CD4-positive, alpha-beta memory T cell (primary cell): ENCODE measurements at regions not wholly inside any gene's neighbourhood (a gene's known extent, or its start where the extent isn't known, plus 50 kb on each side); places are given as distances from the start of the nearest gene placed in this dataset.
"Not testable (repeated sequence)": the region's sequence is repeated elsewhere in the genome, so short reads cannot be mapped to it uniquely, and the experiment has no call there.

Experiments used
- CTCF ChIA-PET: fragments of 350-600 bp; sonication (Branson Sonifier 250); formaldehyde crosslinking; loops from one replicate; lab custom pipeline; 2021; ENCODE audit warnings: inconsistent platforms; ENCODE audit not compliant: partially characterized antibody; lab: Charles Lee
- POLR2A ChIA-PET: fragments of 350-600 bp; sonication (Branson Sonifier 250); formaldehyde crosslinking; loops from one replicate; lab custom pipeline; 2021; ENCODE audit not compliant: partially characterized antibody; lab: Charles Lee
- DNase-seq, 5 donors: peaks; one replicate each; pipeline versions ENCODE4 v3.0.0 to v3.0.0-alpha.2; 2020 to 2022; ENCODE audit warnings: mixed read lengths in 1 of 5
- H3K27ac ChIP-seq: one replicate; pipeline ENCODE4 v1.7.0; 2013; ENCODE audit warnings: low read depth, low read length
- H3K27me3 ChIP-seq: 2 replicates; pipeline ENCODE4 v1.7.0; 2013; ENCODE audit warnings: mild to moderate bottlenecking, low read length, moderate library complexity; ENCODE audit not compliant: insufficient read depth
- H3K36me3 ChIP-seq: 2 replicates; pipeline ENCODE4 v1.7.0; 2013; ENCODE audit warnings: mild to moderate bottlenecking, low read length, moderate library complexity; ENCODE audit not compliant: insufficient read depth
- H3K4me1 ChIP-seq: 2 replicates; pipeline ENCODE4 v1.7.0; 2013; ENCODE audit warnings: mild to moderate bottlenecking, low read length, moderate library complexity; ENCODE audit not compliant: insufficient read depth
- H3K4me3 ChIP-seq, 2 donors: one replicate each; pipeline ENCODE4 v1.7.0; 2013; ENCODE audit warnings: low read length in 2 of 2, mild to moderate bottlenecking in 1 of 2
- H3K9me3 ChIP-seq, 2 donors: one replicate each; pipeline ENCODE4 v1.7.0; 2013; ENCODE audit warnings: low read length in 2 of 2, control low read depth in 1 of 2; ENCODE audit not compliant: control insufficient read depth in 1 of 2
- H3K27ac Mint-ChIP-seq, 7 donors: one replicate each; pipeline ENCODE4 v1.8.0; 2020 to 2021; ENCODE audit warnings: mixed read lengths in 7 of 7, mild to moderate bottlenecking in 6 of 7, inconsistent platforms in 3 of 7, moderate library complexity in 3 of 7
- H3K27me3 Mint-ChIP-seq, 2 donors: one replicate each; pipeline ENCODE4 v1.8.0; 2020 to 2021; ENCODE audit warnings: mixed read lengths in 2 of 2
- H3K36me3 Mint-ChIP-seq, 2 donors: one replicate each; pipeline ENCODE4 v1.8.0; 2020 to 2021; ENCODE audit warnings: mixed read lengths in 2 of 2, inconsistent platforms in 1 of 2, mild to moderate bottlenecking in 1 of 2
- H3K4me1 Mint-ChIP-seq, 4 donors: one replicate each; pipeline ENCODE4 v1.8.0; 2020 to 2021; ENCODE audit warnings: mixed read lengths in 4 of 4, mild to moderate bottlenecking in 1 of 4
- H3K4me3 Mint-ChIP-seq, 8 donors: one replicate each; pipeline ENCODE4 v1.8.0; 2020 to 2021; ENCODE audit warnings: mixed read lengths in 8 of 8, mild to moderate bottlenecking in 7 of 8, moderate library complexity in 6 of 8, inconsistent platforms in 3 of 8
- H3K9me3 Mint-ChIP-seq, 8 donors: one replicate each; pipeline ENCODE4 v1.8.0; 2020 to 2021; ENCODE audit warnings: mixed read lengths in 8 of 8, mild to moderate bottlenecking in 5 of 8, inconsistent platforms in 3 of 8, moderate library complexity in 1 of 8
- intact Hi-C: fragments of 100-400 bp; cut with micrococcal nuclease; formaldehyde crosslinking; loops from one replicate; pipeline ENCODE4 v1.15.1; 2023

GRCh38 chr15:38789566-38789965 is 225.0 kb upstream of the RASGRP1 start:
- Histone ChIP-seq H3K4me3 (no peak overlapping the region), H3K4me1 (no peaks in the 10 kb centered on the region), H3K27ac (no peak overlapping the region), H3K27me3 (no peaks in the 10 kb centered on the region), H3K36me3 (no peaks in the 10 kb centered on the region), H3K9me3 (no peaks in the 10 kb centered on the region)
- no peak for DNase-seq
- Mint-ChIP-seq H3K9me3 (peaks cover 0 to 4% (median 0%) of the 10 kb centered on the region in 8 donors), H3K27ac (no peak overlapping the region), H3K27me3 (no peaks in the 10 kb centered on the region), H3K4me3 (no peak overlapping the region), H3K4me1 (no peaks in the 10 kb centered on the region), H3K36me3 (no peaks in the 10 kb centered on the region)
- intact Hi-C loops: no loop called here
- CTCF ChIA-PET: no interaction called here
- POLR2A ChIA-PET: no interaction called here

GRCh38 chr15:38793206-38793810 is 228.7 kb upstream of the RASGRP1 start:
- Histone ChIP-seq H3K4me1 (no peaks in the 10 kb centered on the region), H3K27ac (no peak overlapping the region), H3K9me3 (no peaks in the 10 kb centered on the region), H3K4me3 (no peak overlapping the region), H3K36me3 (no peaks in the 10 kb centered on the region), H3K27me3 (no peaks in the 10 kb centered on the region)
- no peak overlapping the region for H3K27ac Mint-ChIP-seq
- ChIA-PET CTCF (interaction anchor here (1.4 to 1.6 kb wide), 2 partner anchors 23 kb away, joined by 3 to 4 read pairs; no protein-coding TSS in a partner anchor), POLR2A (no interaction called here)
- no peak for DNase-seq
- H3K4me1 Mint-ChIP-seq: no peaks in the 10 kb centered on the region
- no peak overlapping the region for H3K4me3 Mint-ChIP-seq
- no peaks in the 10 kb centered on the region for H3K36me3 Mint-ChIP-seq
- peaks cover 1 to 2% of the 10 kb centered on the region in 2 donors for H3K27me3 Mint-ChIP-seq
- peaks cover 0 to 5% (median 1%) of the 10 kb centered on the region in 8 donors for H3K9me3 Mint-ChIP-seq
- intact Hi-C loops: no loop called here

GRCh38 chr15:38795471-38796245 is 231.0 kb upstream of the RASGRP1 start:
- Mint-ChIP-seq H3K9me3 (peaks cover 0 to 18% (median 5%) of the 10 kb centered on the region in 8 donors), H3K4me3 (no peak overlapping the region), H3K27ac (no peak overlapping the region), H3K27me3 (peaks cover 6% of the 10 kb centered on the region in 2 donors), H3K4me1 (no peaks in the 10 kb centered on the region), H3K36me3 (no peaks in the 10 kb centered on the region)
- DNase-seq: no peak
- Histone ChIP-seq H3K27me3 (no peaks in the 10 kb centered on the region), H3K4me3 (no peak overlapping the region), H3K27ac (no peak overlapping the region), H3K4me1 (no peaks in the 10 kb centered on the region), H3K9me3 (no peaks in the 10 kb centered on the region), H3K36me3 (no peaks in the 10 kb centered on the region)
- POLR2A ChIA-PET: no interaction called here
- intact Hi-C loops: no loop called here
- CTCF ChIA-PET: no interaction called here

- H3K36me3 ChIP-seq: no peaks in the 10 kb centered on the region
- DNase-seq: no peak
- H3K4me3 Mint-ChIP-seq: no peak overlapping the region
- no peak overlapping the region for H3K4me3 ChIP-seq
- no peak overlapping the region for H3K27ac Mint-ChIP-seq
- peaks cover 0 to 18% (median 5%) of the 10 kb centered on the region in 8 donors for H3K9me3 Mint-ChIP-seq
- CTCF ChIA-PET: no interaction called here
- H3K36me3 Mint-ChIP-seq: no peaks in the 10 kb centered on the region
- intact Hi-C loops: no loop called here
- no peaks in the 10 kb centered on the region for H3K4me1 ChIP-seq
- no peaks in the 10 kb centered on the region for H3K4me1 Mint-ChIP-seq
- POLR2A ChIA-PET: no interaction called here
- H3K9me3 ChIP-seq: no peaks in the 10 kb centered on the region
- H3K27me3 ChIP-seq: no peaks in the 10 kb centered on the region
- H3K27me3 Mint-ChIP-seq: peaks cover 9 to 10% of the 10 kb centered on the region in 2 donors
- H3K27ac ChIP-seq: no peak overlapping the region
Measured at GRCh38 chr15:38796589-38796988, 232.0 kb upstream of the RASGRP1 start.

GRCh38 chr15:38797506-38797905 is 232.9 kb upstream of the RASGRP1 start:
- CTCF ChIA-PET, intact Hi-C loops, H3K9me3 ChIP-seq, H3K4me3 Mint-ChIP-seq, H3K27ac ChIP-seq, H3K36me3 Mint-ChIP-seq, H3K4me1 Mint-ChIP-seq, H3K4me1 ChIP-seq, POLR2A ChIA-PET, H3K36me3 ChIP-seq, H3K27me3 ChIP-seq, H3K27ac Mint-ChIP-seq, DNase-seq, H3K4me3 ChIP-seq: not testable (repeated sequence)
- peaks cover 10 to 18% of the 10 kb centered on the region in 2 donors for H3K27me3 Mint-ChIP-seq
- peaks cover 0 to 18% (median 5%) of the 10 kb centered on the region in 8 donors for H3K9me3 Mint-ChIP-seq

- H3K36me3 Mint-ChIP-seq, H3K4me1 Mint-ChIP-seq, DNase-seq, H3K9me3 ChIP-seq, H3K27ac ChIP-seq, H3K27ac Mint-ChIP-seq, CTCF ChIA-PET, H3K4me3 Mint-ChIP-seq, H3K4me3 ChIP-seq, H3K27me3 ChIP-seq, H3K36me3 ChIP-seq, POLR2A ChIA-PET, intact Hi-C loops, H3K4me1 ChIP-seq: not testable (repeated sequence)
- Mint-ChIP-seq H3K27me3 (peaks cover 10 to 21% of the 10 kb centered on the region in 2 donors), H3K9me3 (peaks cover 0 to 18% (median 5%) of the 10 kb centered on the region in 8 donors)
Measured at GRCh38 chr15:38799202-38799601, 234.6 kb upstream of the RASGRP1 start.

- H3K27me3 ChIP-seq: no peaks in the 10 kb centered on the region
- POLR2A ChIA-PET: no interaction called here
- CTCF ChIA-PET: interaction anchor here (2.2 kb wide), 1 partner anchor 369 kb away, joined by 7 read pairs; no protein-coding TSS in a partner anchor
- H3K9me3 ChIP-seq: no peaks in the 10 kb centered on the region
- no peak overlapping the region for H3K27ac ChIP-seq
- no peak for DNase-seq
- Mint-ChIP-seq H3K9me3 (no peaks in the 10 kb centered on the region), H3K27ac (no peak overlapping the region), H3K27me3 (no peaks in the 10 kb centered on the region), H3K36me3 (no peaks in the 10 kb centered on the region), H3K4me3 (no peak overlapping the region), H3K4me1 (no peaks in the 10 kb centered on the region)
- intact Hi-C loops: loop anchor here (10.0 kb wide), 1 partner anchor 365 kb away; no protein-coding TSS in a partner anchor
- no peaks in the 10 kb centered on the region for H3K4me1 ChIP-seq
- no peaks in the 10 kb centered on the region for H3K36me3 ChIP-seq
- no peak overlapping the region for H3K4me3 ChIP-seq
Measured at GRCh38 chr15:38809621-38810020, 245.0 kb upstream of the RASGRP1 start.
